BJ (cell line): ENCODE measurements at regions not wholly inside any gene's neighbourhood (a gene's known extent, or its start where the extent isn't known, plus 50 kb on each side); places are given as distances from the start of the nearest gene placed in this dataset.

ENCODE experiments used
- CTCF ChIA-PET: fragments of 350-600 bp; formaldehyde crosslinking; extraction: SDS; loops from one replicate; lab custom pipeline; 2021; ENCODE audit warnings: antibody characterized with exemption, inconsistent platforms; lab: Yijun Ruan, JAX
- POLR2A ChIA-PET: fragments of 300-600 bp; sonication (Branson Sonifier 250); formaldehyde crosslinking; extraction: SDS; loops from one replicate; lab custom pipeline; 2021; ENCODE audit warnings: antibody characterized with exemption; lab: Charles Lee
- DNase-seq: peaks from one replicate; pipeline ENCODE4 v3.0.0-alpha.2; 2011; ENCODE audit warnings: low read depth
- H3K27me3 ChIP-seq: 2 replicates; pipeline ENCODE4 v1.6.0; 2011; ENCODE audit warnings: low read length; ENCODE audit not compliant: control insufficient read depth, insufficient read depth
- H3K36me3 ChIP-seq: 2 replicates; pipeline ENCODE4 v1.5.1; 2011; ENCODE audit warnings: low read length; ENCODE audit not compliant: control insufficient read depth, insufficient read depth
- H3K4me3 ChIP-seq: 2 replicates; pipeline ENCODE4 v1.5.1; 2011; ENCODE audit warnings: low read depth, mild to moderate bottlenecking, control low read depth, low read length
- CTCF ChIP-seq: IDR thresholded peaks from 2 replicates; pipeline ENCODE4 v1.5.1; 2011; ENCODE audit warnings: low read depth, mild to moderate bottlenecking, control low read depth, inconsistent platforms, low read length, moderate library complexity; ENCODE audit not compliant: insufficient read depth

- H3K27me3 ChIP-seq, result no peaks in the 10 kb centered on the region; the same call in 1 of the 2 replicates
- POLR2A ChIA-PET, result no interaction called here
- CTCF ChIA-PET, result interaction anchor here (1.5 kb wide), 1 partner anchor 9 kb away, joined by 3 read pairs; no protein-coding TSS in a partner anchor
- no peak overlapping the region for H3K4me3 ChIP-seq
- H3K36me3 ChIP-seq, result no peaks in the 10 kb centered on the region
- no peak for TF ChIP-seq CTCF
- no peak for DNase-seq
Measured at GRCh38 chr2:8458503-8459459, 223.1 kb upstream of the ID2 start.

GRCh38 chr2:8459474-8459873, 222.4 kb upstream of the ID2 start:
- CTCF ChIA-PET, result no interaction called here
- no peak overlapping the region for H3K4me3 ChIP-seq
- H3K36me3 ChIP-seq, result no peaks in the 10 kb centered on the region
- DNase-seq, result no peak
- H3K27me3 ChIP-seq, result no peaks in the 10 kb centered on the region; the same call in 1 of the 2 replicates
- POLR2A ChIA-PET, result no interaction called here
- TF ChIP-seq CTCF, result no peak

GRCh38 chr2:8461341-8461740, 220.5 kb upstream of the ID2 start:
- no peak for DNase-seq
- no peaks in the 10 kb centered on the region for H3K27me3 ChIP-seq
- no peaks in the 10 kb centered on the region for H3K36me3 ChIP-seq
- CTCF ChIA-PET, result interaction anchor here (0.6 to 1.1 kb wide), 2 partner anchors 11 to 70 kb away, joined by 3 read pairs; no protein-coding TSS in a partner anchor
- no peak for TF ChIP-seq CTCF
- no peak overlapping the region for H3K4me3 ChIP-seq
- POLR2A ChIA-PET, result no interaction called here

- TF ChIP-seq CTCF, result no peak
- DNase-seq, result no peak
- H3K4me3 ChIP-seq, result no peak overlapping the region
- H3K27me3 ChIP-seq, result no peaks in the 10 kb centered on the region
- ChIA-PET CTCF (interaction anchor here (1.1 kb wide), 1 partner anchor 12 kb away, joined by 3 read pairs; no protein-coding TSS in a partner anchor), POLR2A (no interaction called here)
- no peaks in the 10 kb centered on the region for H3K36me3 ChIP-seq
Measured at GRCh38 chr2:8462280-8462679, 219.6 kb upstream of the ID2 start.

GRCh38 chr2:8462899-8463648, 218.8 kb upstream of the ID2 start:
- ChIA-PET CTCF (no interaction called here), POLR2A (no interaction called here)
- Histone ChIP-seq H3K4me3 (no peak overlapping the region), H3K36me3 (no peaks in the 10 kb centered on the region), H3K27me3 (no peaks in the 10 kb centered on the region)
- TF ChIP-seq CTCF, result no peak
- no peak for DNase-seq
